ENCODE measurements at regions not wholly inside any gene's neighbourhood (a gene's known extent, or its start where the extent isn't known, plus 50 kb on each side); places are given as distances from the start of the nearest gene placed in this dataset.

GRCh38 chr4:113826421-113826820 lies 64.9 kb upstream of the CAMK2D start:
- no peak for DNase-seq (ENCODE audit: low read depth, low spot score)
- no peaks in the 10 kb centered on the region for H3K27me3 ChIP-seq (ENCODE audit: control insufficient read depth, insufficient read depth, low read length)
- no peaks in the 10 kb centered on the region for H3K36me3 ChIP-seq (ENCODE audit: control insufficient read depth, insufficient read depth, low read length)
- H3K9me3 ChIP-seq (ENCODE audit: control insufficient read depth, insufficient read depth, low read depth, low read length): no peaks in the 10 kb centered on the region
- ATAC-seq: no peak
- H3K4me3 ChIP-seq (ENCODE audit: low read depth in 2 of 2, low read length in 2 of 2): no peak overlapping the region
- in situ Hi-C loops (cut with HindIII; ENCODE audit: low pct_unique_long_range_greater_than_20kb, low sequenced_read_pairs): no loop called here
- intact Hi-C loops (cut with micrococcal nuclease; ENCODE audit: unreplicated experiment): no loop called here
- no peaks in the 10 kb centered on the region for H3K4me1 ChIP-seq (ENCODE audit: control insufficient read depth, insufficient read depth, low read length)
- BruUV-seq (replicated peaks): no TSS peak
- POLR2A ChIA-PET: no interaction called here
- CTCF ChIA-PET: no interaction called here
- no peak for TF ChIP-seq TCF7L2 (IDR thresholded peaks at IDR 0.05; ENCODE audit: low read depth, low read length)
- no peak for TF ChIP-seq CTCF (IDR thresholded peaks at IDR 0.05)
- H3K27ac ChIP-seq (ENCODE audit: low read length): no peak overlapping the region

- ATAC-seq (no peak), DNase-seq (ENCODE audit: low read depth, low spot score) (no peak)
- no peaks in the 10 kb centered on the region for H3K36me3 ChIP-seq (ENCODE audit: control insufficient read depth, insufficient read depth, low read length)
- H3K27ac ChIP-seq (ENCODE audit: low read length): no peak overlapping the region
- TF ChIP-seq CTCF (IDR thresholded peaks at IDR 0.05) (no peak), SIN3A (IDR thresholded peaks at IDR 0.05; ENCODE audit: borderline replicate concordance, insufficient read depth, low read depth, low read length) (no peak), POLR2AphosphoS5 (IDR thresholded peaks at IDR 0.05; ENCODE audit: low read depth, low read length) (no peak), TCF7L2 (IDR thresholded peaks at IDR 0.05; ENCODE audit: low read depth, low read length) (no peak), REST (IDR thresholded peaks at IDR 0.05; ENCODE audit: insufficient read depth in 1 of 2, low read depth in 2 of 2, low read length in 1 of 2) (no peak)
- in situ Hi-C loops (cut with HindIII; ENCODE audit: low pct_unique_long_range_greater_than_20kb, low sequenced_read_pairs) (no loop called here), intact Hi-C loops (cut with micrococcal nuclease; ENCODE audit: unreplicated experiment) (no loop called here)
- ChIA-PET CTCF (no interaction called here), POLR2A (no interaction called here)
- H3K9me3 ChIP-seq (ENCODE audit: control insufficient read depth, insufficient read depth, low read depth, low read length): no peaks in the 10 kb centered on the region
- no peaks in the 10 kb centered on the region for H3K27me3 ChIP-seq (ENCODE audit: control insufficient read depth, insufficient read depth, low read length)
- no peak overlapping the region for H3K4me3 ChIP-seq (ENCODE audit: low read depth in 2 of 2, low read length in 2 of 2)
- H3K4me1 ChIP-seq (ENCODE audit: control insufficient read depth, insufficient read depth, low read length): no peaks in the 10 kb centered on the region
- no TSS peak for BruUV-seq (replicated peaks)
Measured at GRCh38 chr4:113825272-113825671, 63.7 kb upstream of the CAMK2D start.

- ChIA-PET POLR2A (no interaction called here), CTCF (no interaction called here)
- no peak for TF ChIP-seq CTCF (IDR thresholded peaks at IDR 0.05)
- TF ChIP-seq REST (IDR thresholded peaks at IDR 0.05; ENCODE audit: insufficient read depth in 1 of 2, low read depth in 2 of 2, low read length in 1 of 2): no peak
- no peak for TF ChIP-seq TCF7L2 (IDR thresholded peaks at IDR 0.05; ENCODE audit: low read depth, low read length)
- Histone ChIP-seq H3K27ac (ENCODE audit: low read length) (no peak overlapping the region), H3K36me3 (ENCODE audit: control insufficient read depth, insufficient read depth, low read length) (no peaks in the 10 kb centered on the region), H3K27me3 (ENCODE audit: control insufficient read depth, insufficient read depth, low read length) (no peaks in the 10 kb centered on the region), H3K4me3 (ENCODE audit: low read depth in 2 of 2, low read length in 2 of 2) (no peak overlapping the region), H3K4me1 (ENCODE audit: control insufficient read depth, insufficient read depth, low read length) (no peaks in the 10 kb centered on the region), H3K9me3 (ENCODE audit: control insufficient read depth, insufficient read depth, low read depth, low read length) (no peaks in the 10 kb centered on the region)
- DNase-seq (ENCODE audit: low read depth, low spot score) (no peak), ATAC-seq (no peak)
- intact Hi-C loops (cut with micrococcal nuclease; ENCODE audit: unreplicated experiment) (no loop called here), in situ Hi-C loops (cut with HindIII; ENCODE audit: low pct_unique_long_range_greater_than_20kb, low sequenced_read_pairs) (no loop called here)
- BruUV-seq (replicated peaks): no TSS peak
Measured at GRCh38 chr4:113824396-113824795, 62.9 kb upstream of the CAMK2D start.
